ENCODE measurements at regions not wholly inside any gene's neighbourhood (a gene's known extent, or its start where the extent isn't known, plus 50 kb on each side); places are given as distances from the start of the nearest gene placed in this dataset.
"Not testable (repeated sequence)": the region's sequence is repeated elsewhere in the genome, so short reads cannot be mapped to it uniquely, and the experiment has no call there.

DNA sequence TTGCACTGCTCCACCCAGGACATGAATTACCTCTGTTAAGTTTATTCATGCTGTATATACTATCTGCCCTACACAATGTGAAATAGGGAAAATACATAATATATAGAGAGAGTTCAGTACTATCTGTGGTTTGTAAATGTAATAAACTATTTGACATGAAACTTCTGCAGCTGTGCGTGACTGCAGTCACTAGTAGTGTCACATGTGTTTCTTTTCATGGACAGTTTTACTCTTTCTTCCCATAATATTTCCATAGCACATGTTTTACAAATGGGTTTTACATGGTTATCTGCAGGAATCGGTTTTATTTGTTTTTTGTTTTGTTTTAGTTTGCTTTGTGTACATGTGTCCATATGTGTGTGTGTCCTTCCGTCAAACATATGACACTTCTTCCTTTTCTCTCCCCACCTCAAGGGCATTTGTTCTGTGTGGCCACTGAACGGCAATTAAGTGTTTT lies 1644.1 kb upstream of the FLRT2 start:
- no peak for DNase-seq (ENCODE audit: low read depth in 2 of 2)

GRCh38 chr14:83887866-83888265 lies 1642.1 kb upstream of the FLRT2 start:
- DNase-seq (ENCODE audit: low read depth in 2 of 2): peak; percentile 27 to 35

GRCh38 chr14:83893447-83893846 lies 1636.5 kb upstream of the FLRT2 start:
- no peak for DNase-seq (ENCODE audit: low read depth in 2 of 2)

DNA sequence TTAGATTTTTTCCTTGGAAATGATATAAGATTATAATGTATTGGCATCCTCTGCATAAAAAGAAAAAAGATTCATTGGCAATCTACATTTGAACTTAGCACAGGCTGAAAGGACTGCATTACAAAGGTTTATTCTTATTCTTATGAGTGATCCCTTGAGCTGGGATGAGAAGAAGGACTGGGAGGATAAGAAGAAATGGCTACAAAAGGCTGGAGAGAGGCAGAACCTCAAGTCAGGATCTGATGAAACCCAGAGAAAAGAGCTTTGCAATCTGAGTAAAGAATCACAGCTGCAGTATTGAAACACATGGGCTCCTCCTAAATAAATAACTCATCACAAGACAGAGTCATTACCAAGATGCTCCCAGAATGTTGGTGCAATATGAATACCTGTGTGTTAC lies 1635.4 kb upstream of the FLRT2 start:
- no peak for DNase-seq (ENCODE audit: low read depth in 2 of 2)

DNA sequence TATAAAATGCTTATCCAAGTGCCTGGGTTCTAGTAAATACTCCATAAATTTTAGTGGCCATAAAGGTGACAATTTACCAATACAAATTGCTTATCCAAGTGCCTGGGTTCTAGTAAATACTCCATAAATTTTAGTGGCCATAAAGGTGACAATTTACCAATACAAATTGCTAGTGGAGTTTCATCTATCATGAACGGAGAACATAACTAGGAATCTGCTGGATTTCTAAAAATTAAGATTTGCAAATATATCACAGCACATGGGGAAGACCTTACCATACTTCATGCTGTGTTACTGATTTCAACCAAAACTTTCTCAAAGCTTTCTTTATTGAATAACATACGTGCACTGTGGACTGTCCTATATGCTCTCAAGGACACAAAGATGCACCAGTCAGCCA lies 1631.4 kb upstream of the FLRT2 start:
- not testable (repeated sequence) for DNase-seq (ENCODE audit: low read depth in 2 of 2)

- no peak for DNase-seq (ENCODE audit: low read depth in 2 of 2)
Measured at GRCh38 chr14:83899706-83900105, 1630.2 kb upstream of the FLRT2 start.

DNA sequence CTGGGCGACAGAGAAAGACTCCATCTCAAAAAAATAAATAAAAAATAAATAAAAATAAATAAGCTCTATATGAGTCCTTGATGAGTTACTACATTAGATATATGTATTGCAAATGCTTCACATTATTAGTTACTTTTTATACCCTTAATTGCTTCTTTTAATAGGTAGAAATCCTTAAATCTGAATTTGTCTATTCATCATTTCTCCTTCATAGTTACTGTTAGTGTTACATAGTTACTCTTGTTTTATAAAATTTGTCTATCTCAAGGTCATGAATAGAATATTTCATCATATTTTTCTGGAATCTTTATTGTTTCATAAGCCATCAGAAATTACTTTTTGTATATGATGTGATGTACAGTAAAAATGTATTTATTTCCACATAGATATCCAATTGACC lies 1624.8 kb upstream of the FLRT2 start:
- DNase-seq (ENCODE audit: low read depth in 2 of 2): no peak

GRCh38 chr14:83908419-83908818 lies 1621.5 kb upstream of the FLRT2 start:
- DNase-seq (ENCODE audit: low read depth in 2 of 2): no peak

- DNase-seq (ENCODE audit: low read depth in 2 of 2): no peak
Measured at GRCh38 chr14:83909507-83909906, 1620.4 kb upstream of the FLRT2 start.

DNA sequence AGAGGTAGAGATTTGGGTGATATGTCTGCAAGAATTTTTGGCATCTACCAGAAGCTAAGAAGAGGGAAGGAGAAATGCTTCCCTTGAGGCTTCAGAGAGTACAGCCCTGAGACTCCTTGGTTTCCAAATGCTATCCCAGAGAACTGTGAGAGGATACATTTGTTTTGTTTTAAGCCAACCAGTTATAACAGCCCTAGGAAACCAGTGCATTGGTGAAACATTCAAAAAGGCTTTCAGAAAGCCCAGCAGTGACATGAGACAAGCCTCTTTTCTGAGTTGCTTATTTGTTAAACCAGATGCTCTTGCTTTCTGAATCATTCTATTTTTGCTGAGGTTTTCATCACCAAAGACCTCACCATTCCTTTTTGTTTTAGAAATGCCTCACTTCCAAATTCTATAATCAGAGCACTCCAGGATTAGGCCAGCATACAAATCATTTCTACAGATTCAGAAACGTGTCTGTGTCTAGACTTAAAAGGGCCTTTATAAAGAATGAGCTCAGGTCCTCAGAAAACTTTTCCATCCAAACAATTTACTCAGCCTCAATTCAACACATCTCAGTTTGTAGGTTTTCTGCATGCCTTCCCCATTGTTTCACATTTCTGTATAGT lies 1617.8 kb upstream of the FLRT2 start:
- DNase-seq (ENCODE audit: low read depth in 2 of 2): no peak

GRCh38 chr14:83913476-83913875 lies 1616.5 kb upstream of the FLRT2 start:
- no peak for DNase-seq (ENCODE audit: low read depth in 2 of 2)

GRCh38 chr14:83918546-83918945 lies 1611.4 kb upstream of the FLRT2 start:
- DNase-seq (ENCODE audit: low read depth in 2 of 2): no peak

GRCh38 chr14:83919675-83920074 lies 1610.3 kb upstream of the FLRT2 start:
- not testable (repeated sequence) for DNase-seq (ENCODE audit: low read depth in 2 of 2)

GRCh38 chr14:83923842-83924241 lies 1606.1 kb upstream of the FLRT2 start:
- no peak for DNase-seq (ENCODE audit: low read depth in 2 of 2)

GRCh38 chr14:83924259-83924658 lies 1605.7 kb upstream of the FLRT2 start:
- no peak for DNase-seq (ENCODE audit: low read depth in 2 of 2)

GRCh38 chr14:83940253-83940652 lies 1589.7 kb upstream of the FLRT2 start:
- no peak for DNase-seq (ENCODE audit: low read depth in 2 of 2)

DNA sequence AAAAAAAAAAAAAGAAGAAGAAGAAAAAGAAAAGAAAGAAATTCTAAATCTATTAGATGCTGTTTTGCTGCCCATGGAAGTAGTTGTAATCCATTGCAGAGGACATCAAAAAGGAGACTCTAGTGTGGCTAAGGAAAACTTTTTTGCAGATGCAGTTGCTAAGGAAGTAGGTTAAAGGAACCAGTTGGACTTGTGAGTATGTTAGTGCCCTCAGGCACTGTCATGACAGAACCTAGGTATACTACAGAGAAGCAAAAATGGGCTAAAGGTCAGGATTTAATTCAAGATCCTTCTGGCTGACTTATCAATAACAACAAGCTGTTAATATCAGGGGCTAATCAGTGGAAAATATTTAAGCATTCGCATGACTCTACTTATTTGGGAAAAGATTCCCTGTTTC lies 1571.6 kb upstream of the FLRT2 start:
- no peak for DNase-seq (ENCODE audit: low read depth in 2 of 2)

DNA sequence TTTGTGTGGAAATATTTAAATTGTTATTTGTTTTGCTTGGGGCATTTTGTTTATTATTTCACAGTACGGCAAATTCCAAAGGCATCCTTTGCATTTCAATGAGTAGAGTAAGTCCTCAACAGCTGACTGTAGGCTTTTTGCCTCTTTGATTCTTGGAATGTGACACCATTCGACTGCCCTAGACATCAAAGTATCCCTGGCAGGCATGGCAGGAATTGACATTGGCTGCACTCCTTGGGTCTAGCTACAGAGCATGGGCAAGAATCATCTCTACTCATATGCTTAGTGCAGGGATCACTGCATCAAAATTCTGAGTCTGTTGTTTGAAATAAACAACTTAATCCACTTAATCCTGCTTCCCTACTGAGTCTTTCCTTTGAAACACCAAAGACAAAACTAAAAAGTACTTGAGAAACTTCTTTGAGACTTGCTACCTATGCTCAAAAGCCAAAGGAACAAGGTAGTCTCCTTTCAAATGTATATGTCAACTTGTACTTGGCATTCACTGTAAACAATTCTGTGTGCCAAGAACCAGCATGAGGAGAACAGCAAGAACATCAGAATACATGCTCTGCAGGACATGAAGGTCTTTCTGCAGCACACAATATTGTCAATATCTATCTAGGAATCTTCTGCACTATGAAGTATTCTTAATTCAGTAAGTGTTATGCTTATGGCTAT lies 1569.0 kb upstream of the FLRT2 start:
- no peak for DNase-seq (ENCODE audit: low read depth in 2 of 2)

- no peak for DNase-seq (ENCODE audit: low read depth in 2 of 2)
Measured at GRCh38 chr14:83969998-83970397, 1559.9 kb upstream of the FLRT2 start.

GRCh38 chr14:83972631-83973030 lies 1557.3 kb upstream of the FLRT2 start:
- DNase-seq (ENCODE audit: low read depth in 2 of 2): no peak

- DNase-seq (ENCODE audit: low read depth in 2 of 2): no peak
Measured at GRCh38 chr14:83974647-83975163, 1555.2 kb upstream of the FLRT2 start.

- no peak for DNase-seq (ENCODE audit: low read depth in 2 of 2)
Measured at GRCh38 chr14:83975435-83975834, 1554.5 kb upstream of the FLRT2 start.

All from fibroblast of skin of left biceps (primary cell).